Skeletal muscle satellite cell (primary cell): ENCODE measurements at regions not wholly inside any gene's neighbourhood (a gene's known extent, or its start where the extent isn't known, plus 50 kb on each side); places are given as distances from the start of the nearest gene placed in this dataset.

Experiments
- H3K27me3 ChIP-seq: 2 replicates; pipeline ENCODE4 v1.7.0; 2013; ENCODE audit warnings: low read length; ENCODE audit not compliant: control insufficient read depth, insufficient read depth
- H3K36me3 ChIP-seq: 2 replicates; pipeline ENCODE4 v1.7.0; 2013; ENCODE audit warnings: mild to moderate bottlenecking, control low read depth, low read length; ENCODE audit not compliant: insufficient read depth
- H3K4me1 ChIP-seq: 2 replicates; pipeline ENCODE4 v1.7.0; 2013; ENCODE audit warnings: low read length; ENCODE audit not compliant: control insufficient read depth, insufficient read depth
- H3K4me2 ChIP-seq: 2 replicates; pipeline ENCODE4 v1.7.0; 2013; ENCODE audit warnings: mild to moderate bottlenecking, low read length
- H3K4me3 ChIP-seq: 2 replicates; pipeline ENCODE4 v1.7.0; 2013; ENCODE audit warnings: low read length
- H3K9ac ChIP-seq: 2 replicates; pipeline ENCODE4 v1.7.0; 2013; ENCODE audit warnings: mild to moderate bottlenecking, low read depth, low read length, moderate library complexity
- H3K9me3 ChIP-seq: replicated peaks from 2 replicates; pipeline ENCODE4 v1.7.0; 2013; ENCODE audit warnings: mild to moderate bottlenecking, control low read depth, low read length

DNA sequence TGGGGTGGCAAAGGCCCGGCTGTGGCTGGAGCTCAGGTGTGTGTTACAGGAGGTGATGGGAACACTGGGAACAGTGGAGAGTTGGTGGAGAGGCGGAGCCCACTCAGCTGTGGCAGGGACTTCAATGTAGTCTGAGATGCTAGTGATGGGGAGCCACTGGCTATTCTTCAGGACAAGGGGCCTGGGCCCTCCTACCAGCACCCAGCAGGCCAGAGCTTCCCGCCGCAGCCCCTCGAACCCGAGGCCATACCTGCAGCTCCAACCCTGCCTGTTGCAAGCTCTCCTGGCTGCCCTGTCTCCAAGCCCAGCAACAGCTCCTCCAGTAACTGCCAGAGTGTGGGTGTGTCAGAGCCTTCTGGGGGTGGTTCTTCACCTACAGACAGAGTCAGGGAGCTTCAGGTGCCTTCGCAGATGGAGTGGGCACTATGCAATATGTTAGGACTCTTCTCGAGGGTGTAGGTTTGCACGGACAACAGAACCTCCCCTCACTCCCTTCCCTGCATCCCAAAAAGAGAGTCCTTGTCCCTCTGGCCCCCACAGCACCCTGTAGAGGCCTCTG, 146.2 kb upstream of the MLN start:
- Histone ChIP-seq H3K9ac (no peak overlapping the region), H3K4me3 (no peak overlapping the region), H3K9me3 (no peaks in the 10 kb centered on the region), H3K36me3 (no peaks in the 10 kb centered on the region), H3K27me3 (peaks cover 60% of the 10 kb centered on the region), H3K4me1 (no peaks in the 10 kb centered on the region), H3K4me2 (no peak overlapping the region)

DNA sequence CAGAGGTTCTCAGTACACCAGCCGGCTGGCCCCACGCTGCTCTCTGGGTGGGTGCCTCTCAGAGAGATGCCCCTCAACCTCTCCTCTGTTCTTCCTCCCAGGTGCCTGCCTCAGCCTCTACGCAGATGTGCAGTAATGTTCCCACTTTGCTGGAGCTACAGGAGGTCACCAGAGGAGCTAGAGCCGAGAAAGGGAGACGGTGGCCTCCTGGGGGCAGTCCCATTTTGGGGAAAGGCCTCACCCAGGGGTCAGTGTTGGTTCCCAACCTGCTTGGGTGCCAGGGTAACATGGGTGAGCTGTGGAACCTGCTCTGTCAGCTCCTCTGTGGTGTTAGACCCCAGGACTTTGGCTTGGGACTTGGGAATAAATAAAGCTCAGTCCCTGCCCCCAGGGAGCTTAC, 145.3 kb upstream of the MLN start:
- no peak overlapping the region for H3K9ac ChIP-seq
- H3K4me3 ChIP-seq: no peak overlapping the region
- no peaks in the 10 kb centered on the region for H3K9me3 ChIP-seq
- no peak overlapping the region for H3K4me2 ChIP-seq
- H3K36me3 ChIP-seq: no peaks in the 10 kb centered on the region
- no peaks in the 10 kb centered on the region for H3K4me1 ChIP-seq
- H3K27me3 ChIP-seq: peaks cover 60% of the 10 kb centered on the region

DNA sequence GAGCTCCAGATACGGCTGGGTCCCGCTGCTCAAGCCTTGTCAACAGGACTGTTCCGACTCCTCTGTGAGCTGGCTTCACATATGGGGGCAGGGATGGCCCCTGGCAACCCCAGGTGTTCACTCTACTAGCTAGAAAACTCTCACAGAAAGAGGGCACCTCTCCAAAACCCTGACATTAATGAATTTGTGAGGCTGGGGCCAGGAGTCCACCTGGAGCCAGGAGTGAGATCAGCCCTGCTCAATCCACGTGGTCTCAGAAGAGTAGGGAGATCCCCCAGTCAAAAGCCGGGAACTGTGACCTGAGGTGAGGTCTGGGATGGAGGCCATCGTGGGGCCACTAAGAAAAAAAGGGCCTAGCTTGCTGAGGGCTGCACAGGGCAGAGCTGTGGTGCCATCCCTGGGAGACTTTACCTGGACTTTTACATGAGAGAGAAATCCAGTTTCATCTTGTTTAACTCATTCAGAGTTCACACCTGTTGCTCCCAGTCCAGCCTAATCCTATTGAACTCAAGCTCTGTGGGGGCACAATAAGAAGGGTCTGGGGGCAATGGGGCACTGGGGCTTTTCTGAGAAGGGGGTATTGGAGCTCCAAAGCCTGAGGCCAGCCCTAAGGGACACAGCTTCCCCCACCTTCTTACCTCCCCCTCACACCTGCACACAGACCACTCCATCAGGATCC, 144.3 kb upstream of the MLN start:
- peaks cover 63% of the 10 kb centered on the region for H3K27me3 ChIP-seq
- H3K36me3 ChIP-seq: no peaks in the 10 kb centered on the region
- no peak overlapping the region for H3K9ac ChIP-seq
- H3K9me3 ChIP-seq: no peaks in the 10 kb centered on the region
- H3K4me2 ChIP-seq: no peak overlapping the region
- H3K4me1 ChIP-seq: no peaks in the 10 kb centered on the region
- no peak overlapping the region for H3K4me3 ChIP-seq

DNA sequence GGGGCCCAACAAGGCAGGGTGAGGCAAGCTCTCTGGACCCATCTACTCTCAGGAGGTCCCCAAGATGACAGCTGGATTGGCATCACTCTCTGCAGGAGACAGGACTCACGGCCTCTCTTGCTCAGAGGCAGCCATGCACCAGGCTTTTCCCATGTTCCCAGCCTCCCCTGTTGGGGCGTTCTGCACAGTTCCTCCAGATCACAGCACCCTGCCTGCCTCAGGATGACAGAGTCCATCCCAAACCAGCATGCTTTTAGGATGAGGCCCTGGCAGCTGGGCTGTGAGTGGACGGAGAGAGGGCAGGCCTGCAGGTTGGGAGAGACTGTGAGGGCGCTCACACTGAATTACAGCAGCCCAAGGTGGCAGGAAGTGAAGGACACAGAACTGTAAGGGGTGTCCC, 143.2 kb upstream of the MLN start:
- H3K9me3 ChIP-seq: no peaks in the 10 kb centered on the region
- H3K27me3 ChIP-seq: peaks cover 65% of the 10 kb centered on the region
- H3K36me3 ChIP-seq: no peaks in the 10 kb centered on the region
- H3K4me1 ChIP-seq: no peaks in the 10 kb centered on the region
- H3K9ac ChIP-seq: no peak overlapping the region
- H3K4me3 ChIP-seq: no peak overlapping the region
- H3K4me2 ChIP-seq: no peak overlapping the region

DNA sequence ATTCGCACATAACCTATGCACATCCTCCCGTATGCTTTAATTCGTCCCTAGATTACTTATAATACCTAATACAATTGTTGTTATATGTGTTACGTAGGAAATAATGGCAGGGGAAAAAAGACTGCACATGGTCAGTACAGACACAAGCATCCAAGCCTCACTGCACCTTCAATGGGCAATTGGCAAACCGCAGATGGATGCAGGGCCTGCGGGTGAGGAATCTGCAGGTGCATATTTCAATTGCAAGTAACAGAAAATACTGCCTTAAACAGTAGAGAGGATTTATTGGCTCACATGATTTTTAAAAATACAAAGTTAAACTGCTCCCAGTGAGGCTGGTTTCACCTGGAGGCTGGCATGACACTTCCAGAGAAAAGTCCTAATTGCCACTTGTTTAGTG, 142.1 kb upstream of the MLN start:
- Histone ChIP-seq H3K36me3 (no peaks in the 10 kb centered on the region), H3K4me2 (no peak overlapping the region), H3K9ac (no peak overlapping the region), H3K9me3 (no peaks in the 10 kb centered on the region), H3K4me3 (no peak overlapping the region), H3K4me1 (no peaks in the 10 kb centered on the region), H3K27me3 (peaks cover 69% of the 10 kb centered on the region)

DNA sequence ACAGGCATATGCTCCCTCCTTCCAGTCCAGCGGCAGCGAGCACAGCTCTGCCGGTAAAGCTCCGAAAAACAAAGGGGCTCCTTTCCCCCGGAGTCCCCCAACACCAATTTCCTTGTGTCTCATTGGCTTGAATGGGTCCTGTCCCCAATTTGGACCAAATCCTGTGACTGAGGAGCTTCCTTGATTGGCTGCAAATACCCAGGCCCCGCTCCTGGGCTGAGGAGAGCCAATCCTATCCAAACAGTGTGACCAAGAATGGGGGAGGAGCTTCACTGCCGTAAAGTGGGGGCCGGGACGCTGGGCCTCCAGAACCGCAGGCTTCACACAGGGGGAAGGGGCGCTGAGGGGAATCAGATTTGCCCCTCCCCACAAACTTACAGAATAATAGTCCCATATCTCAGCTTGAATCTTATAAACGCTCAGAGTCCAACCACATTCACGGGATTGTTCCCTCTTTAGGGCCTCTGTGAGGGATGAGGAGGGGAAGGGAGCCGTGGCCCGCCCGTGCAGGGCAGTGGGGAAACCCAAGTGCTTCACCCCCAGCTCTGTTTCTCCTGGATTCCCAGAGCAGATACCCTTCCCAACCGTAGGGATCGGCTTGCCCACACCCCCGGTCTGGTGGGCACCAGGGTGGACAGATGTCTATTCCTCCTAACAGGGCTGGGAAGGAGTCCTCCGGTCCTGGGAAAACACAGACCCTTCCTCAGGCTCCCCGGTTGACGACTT, 141.0 kb upstream of the MLN start:
- Histone ChIP-seq H3K36me3 (no peaks in the 10 kb centered on the region), H3K4me3 (no peak overlapping the region), H3K27me3 (peaks cover 80% of the 10 kb centered on the region), H3K9ac (no peak overlapping the region), H3K4me2 (no peak overlapping the region), H3K9me3 (no peaks in the 10 kb centered on the region), H3K4me1 (no peaks in the 10 kb centered on the region)

DNA sequence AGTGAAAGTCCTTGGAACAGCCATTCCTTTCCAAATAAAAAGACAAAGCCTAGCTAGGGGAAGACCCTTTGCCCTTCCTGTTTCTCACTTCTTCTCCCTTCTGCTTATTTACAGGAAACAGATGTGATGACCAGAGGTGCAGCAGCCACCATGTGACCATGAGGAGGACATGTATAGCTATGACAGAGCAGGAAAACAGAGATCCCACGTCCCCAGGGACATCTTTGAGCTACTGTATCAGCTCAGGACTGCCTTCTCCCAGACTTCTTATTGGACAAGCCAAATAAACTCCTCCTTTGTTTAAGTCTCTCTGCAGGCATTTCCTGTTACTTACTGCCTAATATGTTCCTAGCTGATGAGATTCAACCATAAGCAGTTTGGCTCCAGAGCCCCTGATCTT, 133.1 kb upstream of the MLN start:
- no peak overlapping the region for H3K9ac ChIP-seq
- no peaks in the 10 kb centered on the region for H3K9me3 ChIP-seq
- no peak overlapping the region for H3K4me2 ChIP-seq
- peaks cover 83% of the 10 kb centered on the region for H3K27me3 ChIP-seq
- H3K4me1 ChIP-seq: no peaks in the 10 kb centered on the region
- H3K4me3 ChIP-seq: no peak overlapping the region
- no peaks in the 10 kb centered on the region for H3K36me3 ChIP-seq

DNA sequence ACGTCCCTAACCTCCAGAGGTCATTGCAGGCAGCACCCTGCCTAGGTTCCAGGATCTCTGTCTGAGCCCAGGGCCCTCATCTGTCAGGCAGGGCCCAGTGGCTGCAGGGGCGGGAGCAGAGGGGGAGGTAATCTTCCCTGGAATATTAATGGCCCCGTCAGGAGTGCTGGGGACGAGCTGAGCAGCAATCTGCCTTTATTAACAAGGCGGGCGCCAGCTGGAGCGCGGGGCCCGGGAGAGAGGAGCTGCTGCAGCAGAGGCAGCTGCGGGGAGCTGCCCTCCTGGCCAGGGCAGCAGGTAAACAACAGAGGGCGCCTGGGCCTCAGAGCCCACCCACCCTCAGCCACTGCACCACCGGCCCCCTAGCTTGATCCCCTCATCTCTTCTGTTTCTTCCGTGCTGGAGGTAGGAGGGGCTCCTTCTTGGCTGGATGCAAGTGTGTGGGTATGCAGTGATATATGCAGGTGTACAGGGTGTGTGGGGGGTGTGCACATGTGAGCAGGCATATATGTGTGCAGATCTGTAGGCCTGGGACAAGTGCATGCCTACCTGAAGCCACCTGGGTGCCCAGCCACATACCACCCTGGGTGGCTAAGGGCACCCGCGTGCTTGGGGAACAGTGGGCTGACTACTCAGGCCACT, 131.8 kb upstream of the MLN start:
- Histone ChIP-seq H3K27me3 (peaks cover 76% of the 10 kb centered on the region), H3K4me3 (no peak overlapping the region), H3K9ac (no peak overlapping the region), H3K36me3 (no peaks in the 10 kb centered on the region), H3K9me3 (no peaks in the 10 kb centered on the region), H3K4me2 (no peak overlapping the region), H3K4me1 (peaks cover 4% of the 10 kb centered on the region)

DNA sequence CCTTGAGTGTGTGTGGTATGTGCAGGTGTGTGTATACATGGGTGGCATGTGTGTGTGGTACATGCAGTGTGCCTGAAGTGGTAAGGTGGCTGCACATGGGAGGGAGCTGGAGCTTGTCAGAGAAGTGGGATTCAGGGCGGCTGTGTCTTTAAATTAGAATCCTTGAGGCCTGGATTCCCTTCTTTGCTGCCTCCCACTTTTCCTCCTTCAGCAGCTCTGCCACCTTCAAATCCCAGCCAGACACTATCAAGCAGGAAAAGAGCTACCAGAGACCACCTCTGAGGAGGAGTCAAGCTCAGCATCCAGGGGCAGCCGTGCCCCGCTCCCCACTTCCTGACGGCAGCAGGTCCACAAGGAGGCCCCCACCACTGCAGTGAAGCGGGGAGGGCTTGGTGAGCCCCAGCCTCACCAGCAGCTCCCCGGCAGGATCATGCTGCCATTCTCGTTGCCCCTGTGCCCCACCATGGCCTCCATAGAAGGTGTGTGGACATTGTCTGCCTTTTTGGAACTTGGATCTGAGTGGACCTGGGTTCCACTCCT, 131.0 kb upstream of the MLN start:
- no peak overlapping the region for H3K4me3 ChIP-seq
- H3K9me3 ChIP-seq: no peaks in the 10 kb centered on the region
- no peak overlapping the region for H3K4me2 ChIP-seq
- H3K9ac ChIP-seq: no peak overlapping the region
- H3K36me3 ChIP-seq: no peaks in the 10 kb centered on the region
- peaks cover 5% of the 10 kb centered on the region for H3K4me1 ChIP-seq
- H3K27me3 ChIP-seq: peaks cover 68% of the 10 kb centered on the region

DNA sequence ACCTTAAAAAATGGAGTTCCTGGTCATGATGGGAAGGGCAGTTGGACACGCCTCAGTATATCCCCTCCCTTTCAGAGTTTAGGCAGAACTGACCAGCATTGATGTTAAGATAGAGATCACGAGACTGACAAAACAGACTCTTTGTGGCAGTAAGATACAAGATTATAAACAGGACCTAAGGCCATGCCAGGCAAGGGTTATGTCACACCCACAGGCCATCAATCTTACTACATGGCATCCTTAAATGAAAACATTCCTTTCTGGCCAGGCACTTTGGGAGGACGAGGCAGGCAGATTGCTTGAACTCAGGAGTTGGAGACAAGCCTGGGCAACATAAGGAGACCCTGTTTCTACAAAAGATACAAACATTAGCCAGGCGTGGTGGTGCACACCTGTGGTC, 129.3 kb upstream of the MLN start:
- Histone ChIP-seq H3K4me3 (no peak overlapping the region), H3K36me3 (no peaks in the 10 kb centered on the region), H3K27me3 (peaks cover 51% of the 10 kb centered on the region), H3K4me2 (no peak overlapping the region), H3K9me3 (no peaks in the 10 kb centered on the region), H3K4me1 (peaks cover 5% of the 10 kb centered on the region), H3K9ac (no peak overlapping the region)

DNA sequence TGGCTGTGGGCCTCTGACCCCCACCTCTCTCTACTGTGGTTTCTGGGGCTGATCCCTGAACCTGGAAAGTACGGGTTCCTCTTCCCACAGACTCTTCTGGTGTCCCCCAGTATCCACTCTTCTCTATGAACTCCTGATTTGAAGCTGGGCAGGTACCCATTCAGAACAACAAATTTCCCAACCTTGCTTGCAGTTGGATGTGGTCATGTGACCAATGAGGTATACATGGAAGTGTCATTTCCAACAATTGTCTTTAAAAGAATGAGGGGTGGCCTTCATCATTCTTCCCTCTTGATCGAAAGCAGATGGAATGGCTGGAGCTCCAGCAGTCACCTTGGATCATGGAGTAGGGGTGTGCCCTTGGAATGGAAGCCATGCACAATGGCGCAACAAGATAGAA, 128.0 kb upstream of the MLN start:
- H3K9me3 ChIP-seq: no peaks in the 10 kb centered on the region
- no peak overlapping the region for H3K4me2 ChIP-seq
- no peak overlapping the region for H3K9ac ChIP-seq
- H3K4me1 ChIP-seq: peaks cover 5% of the 10 kb centered on the region
- peaks cover 38% of the 10 kb centered on the region for H3K27me3 ChIP-seq
- H3K36me3 ChIP-seq: no peaks in the 10 kb centered on the region
- no peak overlapping the region for H3K4me3 ChIP-seq
